ENCODE measurements at regions not wholly inside any gene's neighbourhood (a gene's known extent, or its start where the extent isn't known, plus 50 kb on each side); places are given as distances from the start of the nearest gene placed in this dataset.

DNA sequence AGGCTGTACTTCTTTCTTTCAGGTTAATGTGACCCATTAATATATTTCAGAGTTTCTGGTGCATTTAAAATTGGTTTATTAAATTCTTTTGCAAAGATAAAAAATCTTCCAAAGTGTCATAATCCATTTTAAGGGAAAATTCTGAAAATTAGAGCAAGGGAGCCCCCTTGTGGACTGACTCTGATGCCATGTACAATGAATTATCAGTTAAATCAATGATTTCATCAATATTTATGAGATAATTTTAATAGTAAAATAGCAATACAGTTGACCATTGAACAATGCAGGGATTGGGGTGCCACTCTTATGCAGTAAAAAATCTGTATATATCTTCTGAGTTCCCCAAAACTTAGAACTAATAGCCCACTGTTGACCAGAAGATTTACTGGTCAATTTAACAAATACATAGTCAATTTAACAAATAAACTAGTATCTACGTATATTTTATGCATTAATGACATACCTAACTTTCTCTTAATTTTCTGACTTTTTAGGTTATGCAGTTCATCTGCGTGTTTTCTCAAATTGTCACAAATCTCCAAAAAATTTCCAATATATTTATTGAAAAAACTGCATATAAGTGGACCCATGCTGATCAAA is 479.1 kb upstream of the MIR17HG start (continued):
- TF ChIP-seq BHLHE40 (IDR thresholded peaks at IDR 0.05; ENCODE audit: low read length), result no peak
- no peak for TF ChIP-seq STAG1 (CRISPR knock-in tag; IDR thresholded peaks at IDR 0.05; ENCODE audit: borderline replicate concordance)
- TF ChIP-seq, protein P1, sequence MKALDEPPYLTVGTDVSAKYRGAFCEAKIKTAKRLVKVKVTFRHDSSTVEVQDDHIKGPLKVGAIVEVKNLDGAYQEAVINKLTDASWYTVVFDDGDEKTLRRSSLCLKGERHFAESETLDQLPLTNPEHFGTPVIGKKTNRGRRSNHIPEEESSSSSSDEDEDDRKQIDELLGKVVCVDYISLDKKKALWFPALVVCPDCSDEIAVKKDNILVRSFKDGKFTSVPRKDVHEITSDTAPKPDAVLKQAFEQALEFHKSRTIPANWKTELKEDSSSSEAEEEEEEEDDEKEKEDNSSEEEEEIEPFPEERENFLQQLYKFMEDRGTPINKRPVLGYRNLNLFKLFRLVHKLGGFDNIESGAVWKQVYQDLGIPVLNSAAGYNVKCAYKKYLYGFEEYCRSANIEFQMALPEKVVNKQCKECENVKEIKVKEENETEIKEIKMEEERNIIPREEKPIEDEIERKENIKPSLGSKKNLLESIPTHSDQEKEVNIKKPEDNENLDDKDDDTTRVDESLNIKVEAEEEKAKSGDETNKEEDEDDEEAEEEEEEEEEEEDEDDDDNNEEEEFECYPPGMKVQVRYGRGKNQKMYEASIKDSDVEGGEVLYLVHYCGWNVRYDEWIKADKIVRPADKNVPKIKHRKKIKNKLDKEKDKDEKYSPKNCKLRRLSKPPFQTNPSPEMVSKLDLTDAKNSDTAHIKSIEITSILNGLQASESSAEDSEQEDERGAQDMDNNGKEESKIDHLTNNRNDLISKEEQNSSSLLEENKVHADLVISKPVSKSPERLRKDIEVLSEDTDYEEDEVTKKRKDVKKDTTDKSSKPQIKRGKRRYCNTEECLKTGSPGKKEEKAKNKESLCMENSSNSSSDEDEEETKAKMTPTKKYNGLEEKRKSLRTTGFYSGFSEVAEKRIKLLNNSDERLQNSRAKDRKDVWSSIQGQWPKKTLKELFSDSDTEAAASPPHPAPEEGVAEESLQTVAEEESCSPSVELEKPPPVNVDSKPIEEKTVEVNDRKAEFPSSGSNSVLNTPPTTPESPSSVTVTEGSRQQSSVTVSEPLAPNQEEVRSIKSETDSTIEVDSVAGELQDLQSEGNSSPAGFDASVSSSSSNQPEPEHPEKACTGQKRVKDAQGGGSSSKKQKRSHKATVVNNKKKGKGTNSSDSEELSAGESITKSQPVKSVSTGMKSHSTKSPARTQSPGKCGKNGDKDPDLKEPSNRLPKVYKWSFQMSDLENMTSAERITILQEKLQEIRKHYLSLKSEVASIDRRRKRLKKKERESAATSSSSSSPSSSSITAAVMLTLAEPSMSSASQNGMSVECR (CRISPR knock-in tag; IDR thresholded peaks at IDR 0.05), result no peak
- no peak for TF ChIP-seq HNRNPL (IDR thresholded peaks at IDR 0.05; ENCODE audit: low read depth, low read length)
- TF ChIP-seq POLR3A (IDR thresholded peaks at IDR 0.05; ENCODE audit: borderline replicate concordance, extremely low read depth, insufficient read depth, insufficient read length), result no peak
- no peak for TF ChIP-seq SP1 (CRISPR knock-in tag; IDR thresholded peaks at IDR 0.05)
- TF ChIP-seq, protein P2, sequence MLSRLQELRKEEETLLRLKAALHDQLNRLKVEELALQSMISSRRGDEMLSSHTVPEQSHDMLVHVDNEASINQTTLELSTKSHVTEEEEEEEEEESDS (CRISPR knock-in tag; IDR thresholded peaks at IDR 0.05), result no peak
- TF ChIP-seq ZNF644 (tag; IDR thresholded peaks at IDR 0.05; ENCODE audit: low read depth), result no peak

All from K562 (cell line).